ENCODE measurements at regions not wholly inside any gene's neighbourhood (a gene's known extent, or its start where the extent isn't known, plus 50 kb on each side); places are given as distances from the start of the nearest gene placed in this dataset.

- DNase-seq (ENCODE audit: extremely low spot score) = no peak
- ChIA-PET POLR2A (no interaction called here), CTCF (no interaction called here)
- no peak for TF ChIP-seq CTCF (IDR thresholded peaks at IDR 0.05; ENCODE audit: control extremely low read depth, extremely low read depth, low read depth, missing control alignments)
Measured at GRCh38 chr6:93896081-93896480, 476.7 kb upstream of the EPHA7 start.

- DNase-seq (ENCODE audit: extremely low spot score) = no peak
- TF ChIP-seq CTCF (IDR thresholded peaks at IDR 0.05; ENCODE audit: control extremely low read depth, extremely low read depth, low read depth, missing control alignments) = no peak
- ChIA-PET POLR2A (no interaction called here), CTCF (no interaction called here)
Measured at GRCh38 chr6:93894521-93894920, 475.2 kb upstream of the EPHA7 start.

DNA sequence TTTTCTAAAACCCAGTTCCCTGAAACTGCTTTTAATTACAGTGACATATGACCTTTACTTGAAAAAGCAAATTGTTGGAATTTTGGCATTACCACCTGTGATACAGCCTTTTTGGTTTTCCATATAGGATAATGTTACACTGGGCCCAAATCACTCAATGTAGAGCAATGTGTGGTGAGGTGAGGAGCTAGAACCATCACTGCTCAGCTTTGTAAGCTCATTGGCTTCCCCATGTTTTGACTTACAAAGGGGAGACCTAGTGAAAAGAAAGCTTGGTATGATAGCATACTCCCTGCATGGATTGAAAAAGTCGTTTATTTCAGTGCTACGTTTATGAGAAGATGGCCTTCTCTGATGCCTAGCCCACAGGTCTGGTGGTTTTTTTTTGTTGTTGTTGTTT is 470.4 kb upstream of the EPHA7 start:
- no peak for DNase-seq (ENCODE audit: extremely low spot score)
- ChIA-PET POLR2A (no interaction called here), CTCF (interaction anchor here (2.0 kb wide), 1 partner anchor 11 kb away, joined by 6 read pairs; no protein-coding TSS in a partner anchor)
- no peak for TF ChIP-seq CTCF (IDR thresholded peaks at IDR 0.05; ENCODE audit: control extremely low read depth, extremely low read depth, low read depth, missing control alignments)

GRCh38 chr6:93886416-93886815 is 467.1 kb upstream of the EPHA7 start:
- TF ChIP-seq CTCF (IDR thresholded peaks at IDR 0.05; ENCODE audit: control extremely low read depth, extremely low read depth, low read depth, missing control alignments) = no peak
- ChIA-PET POLR2A (no interaction called here), CTCF (no interaction called here)
- no peak for DNase-seq (ENCODE audit: extremely low spot score)

- TF ChIP-seq CTCF (IDR thresholded peaks at IDR 0.05; ENCODE audit: control extremely low read depth, extremely low read depth, low read depth, missing control alignments) = no peak
- POLR2A ChIA-PET = no interaction called here
- no peak for DNase-seq (ENCODE audit: extremely low spot score)
- CTCF ChIA-PET = no interaction called here
Measured at GRCh38 chr6:93859971-93860370, 440.6 kb upstream of the EPHA7 start.

DNA sequence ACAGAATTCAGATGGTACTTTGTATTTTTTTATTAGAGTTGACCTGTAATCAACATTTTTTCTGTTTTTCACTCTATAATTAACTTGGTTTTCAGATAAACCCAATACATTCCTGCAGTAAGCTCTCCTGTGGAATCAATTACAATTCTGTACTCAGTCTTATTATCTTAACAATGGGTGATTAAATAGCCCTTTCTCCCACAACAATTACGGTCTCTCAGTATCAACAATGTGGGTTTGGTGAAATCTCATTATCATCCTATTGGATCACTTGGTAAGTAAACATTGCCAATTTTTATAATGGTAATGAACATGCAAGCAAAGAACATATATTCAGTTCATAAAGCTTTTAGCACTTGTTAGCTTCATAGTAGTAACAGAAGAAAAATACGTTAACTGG is 438.9 kb upstream of the EPHA7 start:
- DNase-seq (ENCODE audit: extremely low spot score) = no peak
- CTCF ChIA-PET = no interaction called here
- no peak for TF ChIP-seq CTCF (IDR thresholded peaks at IDR 0.05; ENCODE audit: control extremely low read depth, extremely low read depth, low read depth, missing control alignments)
- POLR2A ChIA-PET = no interaction called here

GRCh38 chr6:93849857-93850256 is 430.5 kb upstream of the EPHA7 start:
- ChIA-PET POLR2A (no interaction called here), CTCF (no interaction called here)
- DNase-seq (ENCODE audit: extremely low spot score) = no peak
- no peak for TF ChIP-seq CTCF (IDR thresholded peaks at IDR 0.05; ENCODE audit: control extremely low read depth, extremely low read depth, low read depth, missing control alignments)

Measured in GM10248 (cell line).